H1 (cell line): ENCODE measurements at regions not wholly inside any gene's neighbourhood (a gene's known extent, or its start where the extent isn't known, plus 50 kb on each side); places are given as distances from the start of the nearest gene placed in this dataset.

Source experiments
- CTCF ChIA-PET: fragments of 300-600 bp; sonication (Branson Sonifier 250); formaldehyde crosslinking; loops from one replicate; lab custom pipeline; 2021; ENCODE audit not compliant: partially characterized antibody; lab: Charles Lee
- POLR2A ChIA-PET: fragments of 300-600 bp; sonication (Branson Sonifier 250); formaldehyde crosslinking; loops from one replicate; lab custom pipeline; 2021; ENCODE audit warnings: inconsistent platforms; ENCODE audit not compliant: partially characterized antibody; lab: Charles Lee
- DNase-seq, 2 experiments: peaks; one replicate each; pipeline versions ENCODE4 v3.0.0 to v3.0.0-alpha.2; 2010 to 2022; ENCODE audit warnings: low spot score in 2 of 2, low read depth in 1 of 2, mixed read lengths in 1 of 2
- FAIRE-seq: peaks from 2 replicates; lab custom pipeline; 2011; peaks lifted over from hg19 to GRCh38; lab: Jason Lieb, UNC
- H2AFZ ChIP-seq: 2 replicates; pipeline ENCODE4 v1.8.1; 2012; ENCODE audit warnings: low read length, inconsistent platforms
- H2AK5ac ChIP-seq: 2 replicates; pipeline ENCODE4 v1.6.1; 2013; ENCODE audit warnings: low read depth, low read length
- H2BK120ac ChIP-seq: replicated peaks from 2 replicates; pipeline ENCODE3; 2013; ENCODE audit warnings: low read depth, low read length, inconsistent platforms
- H2BK12ac ChIP-seq: 2 replicates; pipeline ENCODE4 v1.6.1; 2013; ENCODE audit warnings: low read depth, low read length
- H2BK15ac ChIP-seq: 2 replicates; pipeline ENCODE4 v1.6.1; 2013; ENCODE audit warnings: low read length
- H2BK20ac ChIP-seq: 2 replicates; pipeline ENCODE4 v1.6.1; 2013; ENCODE audit warnings: low read length
- H2BK5ac ChIP-seq: 2 replicates; pipeline ENCODE4 v1.6.1; 2013; ENCODE audit warnings: low read depth, low read length
- H3K14ac ChIP-seq: 2 replicates; pipeline ENCODE4 v1.6.1; 2013; ENCODE audit warnings: inconsistent platforms; ENCODE audit not compliant: insufficient read length
- H3K18ac ChIP-seq: 2 replicates; pipeline ENCODE4 v1.6.1; 2013; ENCODE audit warnings: low read length; ENCODE audit errors: extremely low read depth
- H3K23ac ChIP-seq: 2 replicates; pipeline ENCODE4 v1.6.1; 2013; ENCODE audit warnings: inconsistent platforms; ENCODE audit not compliant: insufficient read length
- H3K23me2 ChIP-seq: 2 replicates; pipeline ENCODE4 v1.6.1; 2013; ENCODE audit warnings: low read depth, low read length
- H3K27ac ChIP-seq: 2 replicates; pipeline ENCODE4 v1.6.1; 2011; ENCODE audit warnings: low read depth, low read length, inconsistent platforms
- H3K27me3 ChIP-seq, 4 experiments: replicated peaks in 1 of 4; 1 replicate in 1 of 4; 2 replicates in 3 of 4; pipeline versions ENCODE4 v1.6.1 to v1.8.1; 2011 to 2013; ENCODE audit warnings: low read length in 3 of 4, mild to moderate bottlenecking in 3 of 4, inconsistent platforms in 2 of 4, mixed read lengths in 2 of 4, moderate library complexity in 1 of 4; ENCODE audit not compliant: control insufficient read depth in 3 of 4, insufficient read depth in 3 of 4; ENCODE audit errors: extremely low read depth in 1 of 4
- H3K36me3 ChIP-seq, 4 experiments: 2 replicates each; pipeline versions ENCODE4 v1.6.1 to v1.8.1; 2011 to 2013; ENCODE audit warnings: mild to moderate bottlenecking in 4 of 4, low read length in 3 of 4, moderate library complexity in 2 of 4, control low read depth in 1 of 4, inconsistent platforms in 1 of 4; ENCODE audit not compliant: insufficient read depth in 4 of 4, control insufficient read depth in 2 of 4
- H3K4ac ChIP-seq: replicated peaks from 2 replicates; pipeline ENCODE3; 2013; ENCODE audit warnings: low read length, low read depth, mixed read lengths, inconsistent platforms; ENCODE audit not compliant: insufficient read length
- H3K4me1 ChIP-seq, 4 experiments: replicated peaks in 1 of 4; 1 replicate in 1 of 4; 2 replicates in 3 of 4; pipeline versions ENCODE4 v1.6.1 to v1.8.1; 2011 to 2013; ENCODE audit warnings: low read length in 3 of 4, inconsistent platforms in 2 of 4, mixed read lengths in 1 of 4; ENCODE audit not compliant: insufficient read depth in 4 of 4, control insufficient read depth in 3 of 4
- H3K4me2 ChIP-seq, 2 experiments: 2 replicates each; pipeline versions ENCODE4 v1.6.1 to v1.8.1; 2011 to 2013; ENCODE audit warnings: low read depth in 2 of 2, low read length in 2 of 2, control low read depth in 1 of 2, inconsistent platforms in 1 of 2, mild to moderate bottlenecking in 1 of 2; ENCODE audit not compliant: insufficient read depth in 1 of 2
- H3K4me3 ChIP-seq, 4 experiments: fragments of 200-600, 300-600 bp in 1 of 4; sonication (generic), shearing (Covaris generic), sonication (Bioruptor Twin) in 1 of 4; 2 replicates each; pipeline versions ENCODE4 v1.5.1 to v1.8.1; 2011 to 2016; ENCODE audit warnings: low read length in 4 of 4, low read depth in 3 of 4, control low read depth in 2 of 4, inconsistent platforms in 2 of 4, mild to moderate bottlenecking in 2 of 4, mixed read lengths in 1 of 4, moderate library complexity in 1 of 4; ENCODE audit not compliant: insufficient read depth in 2 of 4; ENCODE audit errors: extremely low read depth in 1 of 4
- H3K56ac ChIP-seq: replicated peaks from 2 replicates; pipeline ENCODE3; 2013; ENCODE audit warnings: low read depth, mild to moderate bottlenecking, mixed read lengths, low read length, inconsistent platforms; ENCODE audit not compliant: insufficient read length
- H3K79me1 ChIP-seq: 2 replicates; pipeline ENCODE4 v1.6.1; 2013; ENCODE audit warnings: low read depth, low read length, control low read depth
- H3K79me2 ChIP-seq, 2 experiments: 2 replicates each; pipeline versions ENCODE4 v1.6.1 to v1.8.1; 2012 to 2013; ENCODE audit warnings: low read length in 2 of 2, mild to moderate bottlenecking in 2 of 2, inconsistent platforms in 1 of 2; ENCODE audit not compliant: insufficient read depth in 2 of 2, control insufficient read depth in 1 of 2
- H3K9ac ChIP-seq, 4 experiments: replicated peaks in 1 of 4; 1 replicate in 1 of 4; 2 replicates in 3 of 4; pipeline versions ENCODE4 v1.6.1 to v1.8.1; 2011 to 2013; ENCODE audit warnings: low read depth in 3 of 4, low read length in 3 of 4, control low read depth in 2 of 4, mild to moderate bottlenecking in 2 of 4, moderate library complexity in 2 of 4, inconsistent platforms in 1 of 4; ENCODE audit errors: extremely low read depth in 1 of 4
- H3K9me3 ChIP-seq, 2 experiments: 2 replicates each; pipeline versions ENCODE4 v1.6.1 to v1.8.1; 2012 to 2013; ENCODE audit warnings: mild to moderate bottlenecking in 2 of 2, moderate library complexity in 2 of 2, control low read depth in 1 of 2, inconsistent platforms in 1 of 2, low read depth in 1 of 2, low read length in 1 of 2, mixed read lengths in 1 of 2; ENCODE audit not compliant: insufficient read depth in 2 of 2
- H4K20me1 ChIP-seq, 2 experiments: replicated peaks in 1 of 2; 2 replicates each; pipeline versions ENCODE3 to v1.8.1; 2011 to 2013; ENCODE audit warnings: inconsistent platforms in 2 of 2, low read length in 2 of 2, mild to moderate bottlenecking in 1 of 2; ENCODE audit not compliant: insufficient read depth in 2 of 2, control insufficient read depth in 1 of 2
- H4K5ac ChIP-seq: 2 replicates; pipeline ENCODE4 v1.6.1; 2013; ENCODE audit warnings: low read length, low read depth, mixed read lengths, inconsistent platforms; ENCODE audit not compliant: insufficient read length
- H4K8ac ChIP-seq: 2 replicates; pipeline ENCODE4 v1.8.0; 2013; ENCODE audit warnings: mild to moderate bottlenecking, moderate library complexity, low read length, inconsistent platforms; ENCODE audit not compliant: insufficient read depth; ENCODE audit errors: extremely low read depth
- H4K91ac ChIP-seq: replicated peaks from 2 replicates; pipeline ENCODE3; 2013; ENCODE audit warnings: low read length, mixed read lengths, inconsistent platforms; ENCODE audit not compliant: insufficient read length
- ATF2 ChIP-seq: IDR thresholded peaks from 2 replicates; pipeline ENCODE4 v1.6.1; 2012; ENCODE audit warnings: low read length, inconsistent platforms
- GTF2F1 ChIP-seq: IDR thresholded peaks from 2 replicates; pipeline ENCODE4 v1.6.1; 2012; ENCODE audit warnings: low read depth, low read length, improper control_type of control experiment, borderline replicate concordance
- NANOG ChIP-seq: IDR thresholded peaks from 2 replicates; pipeline ENCODE4 v1.6.1; 2011; ENCODE audit warnings: low read length, low read depth, mild to moderate bottlenecking, inconsistent platforms; ENCODE audit not compliant: insufficient read depth, poor library complexity, severe bottlenecking
- PHF8 ChIP-seq: fragments of 200-600 bp; sonication (generic); conservative IDR thresholded peaks from 2 replicates; pipeline ENCODE4 v1.7.1; 2012; ENCODE audit warnings: low read depth, mild to moderate bottlenecking, inconsistent platforms, low read length, moderate library complexity
- RAD21 ChIP-seq, 2 experiments: IDR thresholded peaks in 1 of 2; conservative IDR thresholded peaks in 1 of 2; 2 replicates each; pipeline ENCODE4 v1.6.1; 2011; ENCODE audit warnings: low read depth in 2 of 2, low read length in 2 of 2, improper control_type of control experiment in 1 of 2, inconsistent platforms in 1 of 2, mild to moderate bottlenecking in 1 of 2, moderate library complexity in 1 of 2
- TEAD4 ChIP-seq: IDR thresholded peaks from 2 replicates; pipeline ENCODE4 v1.6.1; 2012; ENCODE audit warnings: low read depth, low read length, inconsistent platforms, mixed read lengths
- USF2 ChIP-seq: IDR thresholded peaks from 2 replicates; pipeline ENCODE4 v1.6.1; 2011; ENCODE audit warnings: low read length, improper control_type of control experiment
- YY1 ChIP-seq: IDR thresholded peaks from 2 replicates; pipeline ENCODE4 v1.6.1; 2011; ENCODE audit warnings: low read depth, mild to moderate bottlenecking, low read length
- WGBS, 2 experiments: shearing (Covaris generic) in 1 of 2; methylation state at CpG; one replicate each; pipeline versions ENCODE4 v1.1.6 to v1.1.7; 2013 to 2015; ENCODE audit warnings: low lambda C conversion rate in 2 of 2, mixed read lengths in 2 of 2, inconsistent platforms in 1 of 2, low coverage in 1 of 2, missing lambda C conversion rate in 1 of 2; ENCODE audit not compliant: insufficient replicate concordance in 2 of 2, insufficient coverage in 1 of 2, insufficient read length in 1 of 2; ENCODE audit errors: extremely low coverage in 1 of 2, missing lambda C conversion rate in 1 of 2; 5-methylcytosine and 5-hydroxymethylcytosine counted together

GRCh38 chr13:89686171-89686570 lies 1661.3 kb upstream of the MIR17HG start:
- Histone ChIP-seq H4K91ac (no peak overlapping the region), H3K4me3 (no peak overlapping the region), H2AFZ (no peak overlapping the region), H2BK20ac (no peak overlapping the region), H3K14ac (no peak overlapping the region), H3K79me2 (no peaks in the 10 kb centered on the region), H3K23ac (no peak overlapping the region), H3K27me3 (no peaks in the 10 kb centered on the region), H2BK12ac (no peak overlapping the region), H3K4ac (no peak overlapping the region), H3K56ac (no peak overlapping the region), H4K8ac (no peak overlapping the region), H3K9me3 (no peaks in the 10 kb centered on the region), H2BK120ac (no peak overlapping the region), H3K36me3 (no peaks in the 10 kb centered on the region), H3K18ac (no peak overlapping the region), H2AK5ac (no peak overlapping the region), H3K4me1 (no peaks in the 10 kb centered on the region), H3K9ac (no peak overlapping the region), H4K20me1 (no peaks in the 10 kb centered on the region), H3K4me2 (no peak overlapping the region), H3K23me2 (no peaks in the 10 kb centered on the region), H4K5ac (no peak overlapping the region), H3K79me1 (no peaks in the 10 kb centered on the region), H2BK15ac (no peak overlapping the region), H2BK5ac (no peak overlapping the region), H3K27ac (no peak overlapping the region)
- DNase-seq (no peak), FAIRE-seq (no peak)
- WGBS, 2 experiments = 90% methylated on average over 5 of the region's 5 CpGs; no CpG with 5 or more reads in 1 of the 2 experiments
- POLR2A ChIA-PET = no interaction called here
- CTCF ChIA-PET = interaction anchor here (1.1 to 5.0 kb wide), 2 partner anchors 10 to 83 kb away, joined by 3 to 27 read pairs; no protein-coding TSS in a partner anchor
- TF ChIP-seq USF2 (no peak), ATF2 (no peak), TEAD4 (no peak), PHF8 (no peak), YY1 (no peak), NANOG (no peak), GTF2F1 (no peak), RAD21 (IDR thresholded peaks at IDR 0.05 in 1 of 2, conservative IDR thresholded peaks at IDR 0.05 in 1 of 2; ENCODE audit: low read depth in 2 of 2, low read length in 2 of 2) (no peak)
